ENCODE measurements at regions not wholly inside any gene's neighbourhood (a gene's known extent, or its start where the extent isn't known, plus 50 kb on each side); places are given as distances from the start of the nearest gene placed in this dataset.
A peak's percentile ranks its signal among the peaks of the same experiment; 100 is the strongest.

DNA sequence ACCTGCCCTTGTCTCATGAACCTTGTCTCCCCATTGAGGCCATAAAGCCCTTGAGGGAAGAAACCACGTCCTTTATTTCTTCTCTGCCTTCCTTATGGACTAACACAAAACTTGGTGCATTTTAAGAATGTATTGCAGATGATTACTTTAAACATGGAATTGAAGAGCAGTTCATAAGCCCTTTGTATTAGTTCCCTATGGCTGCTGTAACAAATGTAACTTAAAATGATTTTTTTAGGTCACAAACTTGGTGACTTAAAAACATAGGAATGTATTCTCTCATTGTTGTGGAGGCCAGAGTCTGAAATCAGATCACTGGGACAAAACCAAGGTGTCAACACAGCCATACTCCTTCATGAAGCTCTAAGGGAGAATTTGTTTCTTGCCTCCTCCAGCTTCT lies 185.5 kb downstream of the PHLDA1 start:
- TF ChIP-seq, protein P1, sequence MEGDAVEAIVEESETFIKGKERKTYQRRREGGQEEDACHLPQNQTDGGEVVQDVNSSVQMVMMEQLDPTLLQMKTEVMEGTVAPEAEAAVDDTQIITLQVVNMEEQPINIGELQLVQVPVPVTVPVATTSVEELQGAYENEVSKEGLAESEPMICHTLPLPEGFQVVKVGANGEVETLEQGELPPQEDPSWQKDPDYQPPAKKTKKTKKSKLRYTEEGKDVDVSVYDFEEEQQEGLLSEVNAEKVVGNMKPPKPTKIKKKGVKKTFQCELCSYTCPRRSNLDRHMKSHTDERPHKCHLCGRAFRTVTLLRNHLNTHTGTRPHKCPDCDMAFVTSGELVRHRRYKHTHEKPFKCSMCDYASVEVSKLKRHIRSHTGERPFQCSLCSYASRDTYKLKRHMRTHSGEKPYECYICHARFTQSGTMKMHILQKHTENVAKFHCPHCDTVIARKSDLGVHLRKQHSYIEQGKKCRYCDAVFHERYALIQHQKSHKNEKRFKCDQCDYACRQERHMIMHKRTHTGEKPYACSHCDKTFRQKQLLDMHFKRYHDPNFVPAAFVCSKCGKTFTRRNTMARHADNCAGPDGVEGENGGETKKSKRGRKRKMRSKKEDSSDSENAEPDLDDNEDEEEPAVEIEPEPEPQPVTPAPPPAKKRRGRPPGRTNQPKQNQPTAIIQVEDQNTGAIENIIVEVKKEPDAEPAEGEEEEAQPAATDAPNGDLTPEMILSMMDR (IDR thresholded peaks at IDR 0.05) = no peak
- no peak for TF ChIP-seq POLR2A (IDR thresholded peaks at IDR 0.05)
- ATAC-seq = no peak

GRCh38 chr12:75844985-75845384 lies 186.6 kb downstream of the PHLDA1 start:
- peak; percentile 62 to 81 (median 70) for ATAC-seq
- Histone ChIP-seq H3K27ac (peak overlapping the region in 5 of 12 donors; percentile 33 to 59 (median 41)), H3K4me1 (peaks cover 0 to 35% (median 18%) of the 10 kb centered on the region in 12 donors), H3K27me3 (no peaks in the 10 kb centered on the region), H3K4me3 (no peak overlapping the region), H3K36me3 (no peaks in the 10 kb centered on the region), H3K9me3 (peaks cover 0 to 12% (median 0%) of the 10 kb centered on the region in 12 donors)
- TF ChIP-seq, protein P1 (IDR thresholded peaks at IDR 0.05) = no peak
- no peak for TF ChIP-seq POLR2A (IDR thresholded peaks at IDR 0.05)
- 35 to 54% (median 41%) methylated on average over 6 of the region's 6 CpGs for WGBS, 4 donors
- intact Hi-C loops (cut with DNase I) = loop anchor here in 2 of 10 donors (5.0 kb wide), 2 partner anchors 67 to 182 kb away; no protein-coding TSS in a partner anchor
- no peak for DNase-seq

More for the DNA sequence above, 185.5 kb downstream of the PHLDA1 start:
- Histone ChIP-seq H3K4me3 (no peak overlapping the region), H3K4me1 (peaks cover 0 to 35% (median 18%) of the 10 kb centered on the region in 12 donors), H3K27ac (no peak overlapping the region), H3K27me3 (no peaks in the 10 kb centered on the region), H3K36me3 (no peaks in the 10 kb centered on the region), H3K9me3 (peaks cover 0 to 12% (median 0%) of the 10 kb centered on the region in 12 donors)
- 94 to 98% (median 96%) methylated on average over 1 of the region's 1 CpG for WGBS, 4 donors
- intact Hi-C loops (cut with DNase I) = loop anchor here in 1 of 10 donors (5.0 kb wide), 2 partner anchors 66 to 181 kb away; no protein-coding TSS in a partner anchor
- no peak for DNase-seq

DNA sequence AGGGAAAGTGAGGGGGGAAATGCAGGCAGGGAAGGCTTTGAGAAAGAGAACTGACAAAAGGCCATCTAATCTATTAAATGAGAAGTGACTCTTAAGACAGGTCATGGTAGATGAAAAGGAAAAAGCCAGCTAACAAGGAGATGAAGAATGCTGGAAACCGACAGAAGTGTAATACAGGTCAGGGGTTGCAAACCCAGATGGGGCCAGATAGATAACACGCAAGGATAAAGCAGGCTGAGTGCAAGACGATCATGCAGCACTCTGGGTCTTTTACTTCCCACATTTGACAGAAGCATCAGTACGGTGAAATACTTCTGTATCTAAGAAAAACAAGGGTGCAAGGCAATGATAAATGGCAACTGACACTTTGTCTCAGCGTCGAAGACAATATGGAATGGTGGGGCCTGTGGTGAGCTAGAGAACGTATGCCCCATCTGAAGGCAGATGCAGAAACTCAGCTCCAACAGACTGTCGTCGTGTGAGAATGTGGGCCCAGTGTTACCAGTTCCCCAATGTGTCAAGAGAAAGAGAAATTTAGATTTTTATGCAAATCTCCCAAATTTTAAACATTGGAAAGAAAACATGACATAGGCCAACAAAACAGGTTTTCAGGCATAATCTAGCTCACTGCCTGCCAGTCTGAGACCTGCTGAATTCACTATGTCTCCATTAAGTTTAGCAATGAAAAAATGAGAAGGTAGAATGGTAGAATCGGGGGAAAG lies 187.4 kb downstream of the PHLDA1 start:
- Histone ChIP-seq H3K27ac (peak overlapping the region in 3 of 12 donors; percentile 33 to 59 (median 41)), H3K4me3 (no peak overlapping the region), H3K27me3 (no peaks in the 10 kb centered on the region), H3K9me3 (peaks cover 0 to 12% (median 0%) of the 10 kb centered on the region in 12 donors), H3K36me3 (no peaks in the 10 kb centered on the region), H3K4me1 (peaks cover 0 to 31% (median 13%) of the 10 kb centered on the region in 12 donors)
- ATAC-seq = no peak
- 73 to 89% (median 84%) methylated on average over 10 of the region's 10 CpGs for WGBS, 4 donors
- DNase-seq = no peak
- TF ChIP-seq POLR2A (IDR thresholded peaks at IDR 0.05) = no peak
- TF ChIP-seq, protein P1 (IDR thresholded peaks at IDR 0.05) = no peak
- intact Hi-C loops (cut with DNase I) = loop anchor here in 1 of 10 donors (5.0 kb wide), 1 partner anchor 183 kb away; no protein-coding TSS in a partner anchor

DNA sequence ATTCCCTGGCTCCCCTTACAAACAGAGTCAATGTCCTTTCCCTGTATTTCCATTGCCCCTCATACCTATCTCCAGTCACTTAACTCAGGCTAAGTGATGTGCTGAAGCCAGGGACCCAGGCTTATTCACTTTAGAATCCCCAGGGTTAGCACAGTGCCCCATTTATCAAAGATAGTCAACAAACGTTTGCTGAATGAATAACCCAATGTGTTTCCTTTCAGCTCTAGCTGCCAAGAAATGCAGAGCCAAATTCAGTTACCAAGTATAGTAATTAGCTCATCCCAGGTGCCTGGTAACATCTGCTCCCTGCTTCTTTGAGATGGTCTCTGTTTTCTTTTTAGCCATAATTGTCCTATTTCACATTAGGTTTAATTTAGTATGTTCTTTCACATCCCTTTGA lies 189.5 kb downstream of the PHLDA1 start:
- intact Hi-C loops (cut with DNase I) = loop anchor here in 1 of 10 donors (5.0 kb wide), 1 partner anchor 185 kb away; no protein-coding TSS in a partner anchor
- Histone ChIP-seq H3K9me3 (peaks cover 0 to 12% (median 0%) of the 10 kb centered on the region in 12 donors), H3K36me3 (no peaks in the 10 kb centered on the region), H3K27ac (no peak overlapping the region), H3K27me3 (no peaks in the 10 kb centered on the region), H3K4me1 (peaks cover 0 to 22% (median 0%) of the 10 kb centered on the region in 12 donors), H3K4me3 (no peak overlapping the region)
- 0 to 17% (median 9%) methylated on average over 1 of the region's 1 CpG for WGBS, 4 donors
- ATAC-seq (peak in 1 of 4 donors; percentile 72), DNase-seq (no peak)
- TF ChIP-seq, protein P1 (IDR thresholded peaks at IDR 0.05) = no peak
- no peak for TF ChIP-seq POLR2A (IDR thresholded peaks at IDR 0.05)

All from heart left ventricle (tissue), 16 donors.